D721Med (cell line): ENCODE measurements at regions not wholly inside any gene's neighbourhood (a gene's known extent, or its start where the extent isn't known, plus 50 kb on each side); places are given as distances from the start of the nearest gene placed in this dataset.

Experiments used
- DNase-seq: peaks from one replicate; pipeline ENCODE4 v3.0.0; 2011; ENCODE audit warnings: low spot score; ENCODE audit not compliant: insufficient read length
- FAIRE-seq: peaks from 2 replicates; lab custom pipeline; 2011; peaks lifted over from hg19 to GRCh38; lab: Jason Lieb, UNC
- CTCF ChIP-seq: IDR thresholded peaks from 2 replicates; pipeline ENCODE4 v1.5.1; 2012; ENCODE audit warnings: mild to moderate bottlenecking, control low read depth; ENCODE audit not compliant: insufficient read depth; ENCODE audit errors: missing control alignments

- FAIRE-seq (no peak), DNase-seq (no peak)
- no peak for TF ChIP-seq CTCF
These were observed 283.9 kb downstream of the SMOC2 start for GRCh38 chr6:168724669-168725570.

- TF ChIP-seq CTCF: no peak
- DNase-seq (no peak), FAIRE-seq (no peak)
These were observed 283.0 kb downstream of the SMOC2 start for GRCh38 chr6:168724033-168724432.

GRCh38 chr6:168722397-168722796, 281.4 kb downstream of the SMOC2 start:
- no peak for TF ChIP-seq CTCF
- DNase-seq (no peak), FAIRE-seq (no peak)

GRCh38 chr6:168721571-168721970, 280.6 kb downstream of the SMOC2 start:
- DNase-seq (no peak), FAIRE-seq (no peak)
- TF ChIP-seq CTCF: no peak

- FAIRE-seq (no peak), DNase-seq (no peak)
- no peak for TF ChIP-seq CTCF
These were observed 278.9 kb downstream of the SMOC2 start for GRCh38 chr6:168719901-168720300.

GRCh38 chr6:168718821-168719475, 278.0 kb downstream of the SMOC2 start:
- FAIRE-seq: no peak
- DNase-seq: no peak
- TF ChIP-seq CTCF: no peak
